Nephron progenitor cell (in vitro differentiated cells): ENCODE measurements at regions not wholly inside any gene's neighbourhood (a gene's known extent, or its start where the extent isn't known, plus 50 kb on each side); places are given as distances from the start of the nearest gene placed in this dataset.

Experiments used
- DNase-seq: peaks from one replicate; pipeline ENCODE4 v3.0.0; 2021
- H3K27ac Mint-ChIP-seq: 2 replicates; pipeline ENCODE4 v1.8.0; 2021; ENCODE audit warnings: mild to moderate bottlenecking, moderate library complexity, mixed read lengths
- H3K27me3 Mint-ChIP-seq: 2 replicates; pipeline ENCODE4 v1.8.0; 2021; ENCODE audit warnings: mild to moderate bottlenecking, low read depth, mixed read lengths; ENCODE audit not compliant: poor library complexity
- H3K36me3 Mint-ChIP-seq: 2 replicates; pipeline ENCODE4 v1.8.0; 2021; ENCODE audit warnings: low read depth, mixed read lengths
- H3K4me1 Mint-ChIP-seq: 2 replicates; pipeline ENCODE4 v1.8.0; 2021; ENCODE audit warnings: mixed read lengths
- H3K4me3 Mint-ChIP-seq: 2 replicates; pipeline ENCODE4 v1.8.0; 2021; ENCODE audit warnings: mild to moderate bottlenecking, moderate library complexity, mixed read lengths
- H3K9me3 Mint-ChIP-seq: 2 replicates; pipeline ENCODE4 v1.8.0; 2021; ENCODE audit warnings: mild to moderate bottlenecking, moderate library complexity, mixed read lengths
- TF ChIP-seq, protein P1 (sequence below): fragments of 200-600 bp; sonication (generic); IDR thresholded peaks from 2 replicates; pipeline ENCODE4 v1.5.0; 2021; ENCODE audit warnings: antibody characterized with exemption

DNA sequence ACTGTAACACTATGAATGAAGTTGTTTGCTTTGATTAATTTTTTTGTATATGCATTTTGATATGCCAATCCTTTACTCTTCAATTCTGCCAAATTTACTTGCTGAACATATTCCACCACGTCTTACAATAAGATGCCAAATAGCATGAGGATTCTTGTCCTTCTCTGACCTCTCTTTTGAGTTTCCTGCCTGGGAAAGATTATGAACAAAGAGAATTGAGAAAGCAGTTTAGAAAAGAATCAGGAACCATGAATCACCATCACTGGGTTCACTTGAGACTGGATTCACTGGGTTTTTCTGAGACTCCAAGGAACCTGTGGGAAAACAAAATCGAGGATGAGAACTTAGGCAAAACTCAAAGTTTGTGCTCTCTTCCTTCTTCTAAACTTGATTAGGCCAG lies 256.5 kb downstream of the CETN3 start:
- TF ChIP-seq, protein P1, sequence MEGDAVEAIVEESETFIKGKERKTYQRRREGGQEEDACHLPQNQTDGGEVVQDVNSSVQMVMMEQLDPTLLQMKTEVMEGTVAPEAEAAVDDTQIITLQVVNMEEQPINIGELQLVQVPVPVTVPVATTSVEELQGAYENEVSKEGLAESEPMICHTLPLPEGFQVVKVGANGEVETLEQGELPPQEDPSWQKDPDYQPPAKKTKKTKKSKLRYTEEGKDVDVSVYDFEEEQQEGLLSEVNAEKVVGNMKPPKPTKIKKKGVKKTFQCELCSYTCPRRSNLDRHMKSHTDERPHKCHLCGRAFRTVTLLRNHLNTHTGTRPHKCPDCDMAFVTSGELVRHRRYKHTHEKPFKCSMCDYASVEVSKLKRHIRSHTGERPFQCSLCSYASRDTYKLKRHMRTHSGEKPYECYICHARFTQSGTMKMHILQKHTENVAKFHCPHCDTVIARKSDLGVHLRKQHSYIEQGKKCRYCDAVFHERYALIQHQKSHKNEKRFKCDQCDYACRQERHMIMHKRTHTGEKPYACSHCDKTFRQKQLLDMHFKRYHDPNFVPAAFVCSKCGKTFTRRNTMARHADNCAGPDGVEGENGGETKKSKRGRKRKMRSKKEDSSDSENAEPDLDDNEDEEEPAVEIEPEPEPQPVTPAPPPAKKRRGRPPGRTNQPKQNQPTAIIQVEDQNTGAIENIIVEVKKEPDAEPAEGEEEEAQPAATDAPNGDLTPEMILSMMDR = no peak
- Mint-ChIP-seq H3K27me3 (no peaks in the 10 kb centered on the region), H3K27ac (no peak overlapping the region), H3K36me3 (peaks cover 7% of the 10 kb centered on the region), H3K9me3 (peaks cover 28% of the 10 kb centered on the region), H3K4me3 (no peak overlapping the region), H3K4me1 (no peaks in the 10 kb centered on the region)
- DNase-seq = no peak

DNA sequence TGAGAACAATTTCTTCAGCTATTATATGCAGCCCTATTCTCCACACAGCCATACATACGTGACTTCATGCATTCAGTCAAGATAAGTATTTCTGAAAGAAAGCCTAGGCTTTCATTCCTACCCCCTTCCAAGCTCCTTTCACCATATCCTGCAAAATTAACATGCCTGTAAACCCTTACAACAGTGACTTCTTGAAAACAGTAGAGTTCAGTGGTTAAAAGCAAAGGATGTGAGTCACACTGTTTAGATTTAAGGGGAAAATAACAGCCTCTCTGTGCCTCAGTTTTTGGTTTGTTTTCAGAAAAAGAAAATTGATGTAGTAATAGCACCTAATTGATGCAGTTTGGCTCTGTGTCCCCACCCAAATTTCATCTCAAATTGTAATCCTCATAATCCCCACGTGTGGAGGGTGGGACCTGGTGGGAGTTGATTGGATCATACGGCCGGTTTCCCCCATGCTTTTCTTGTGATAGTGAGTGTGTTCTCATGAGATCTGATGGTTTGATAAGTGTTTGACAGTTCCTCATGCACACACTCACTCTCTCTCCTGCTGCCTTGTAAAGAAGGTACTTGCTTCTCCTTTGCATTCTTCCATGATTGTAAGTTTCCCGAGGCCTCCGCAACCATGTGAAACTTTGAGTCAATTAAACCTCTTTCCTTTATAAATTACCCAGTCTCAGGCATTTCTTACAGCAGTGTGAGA lies 264.8 kb downstream of the CETN3 start:
- TF ChIP-seq, protein P1 = no peak
- H3K9me3 Mint-ChIP-seq = peaks cover 16% of the 10 kb centered on the region
- H3K36me3 Mint-ChIP-seq = peaks cover 14% of the 10 kb centered on the region
- no peak for DNase-seq
- H3K27me3 Mint-ChIP-seq = peaks cover 4% of the 10 kb centered on the region
- no peaks in the 10 kb centered on the region for H3K4me1 Mint-ChIP-seq
- H3K4me3 Mint-ChIP-seq = no peak overlapping the region
- no peak overlapping the region for H3K27ac Mint-ChIP-seq

DNA sequence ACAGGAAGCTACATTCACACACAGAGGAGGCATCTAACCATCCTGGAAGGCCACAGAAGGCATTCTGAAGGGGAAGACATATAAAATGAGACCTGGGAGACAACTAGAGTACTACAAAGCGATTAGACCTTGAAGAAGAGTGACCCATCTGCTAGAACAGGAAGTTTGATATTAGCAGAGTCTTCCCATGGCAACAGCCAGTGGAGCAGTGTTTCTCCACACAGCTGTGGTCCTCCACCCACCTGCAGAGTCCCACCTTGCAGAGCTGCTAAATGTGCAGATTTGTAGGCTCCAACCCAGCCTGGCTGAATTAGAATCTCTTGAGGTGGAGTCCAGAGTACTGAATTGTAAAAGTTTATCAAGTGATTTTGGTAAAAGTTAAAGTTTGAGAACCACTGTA lies 267.0 kb downstream of the CETN3 start:
- DNase-seq = no peak
- H3K9me3 Mint-ChIP-seq = peaks cover 4% of the 10 kb centered on the region
- TF ChIP-seq, protein P1 = no peak
- peaks cover 8% of the 10 kb centered on the region for H3K36me3 Mint-ChIP-seq
- no peak overlapping the region for H3K4me3 Mint-ChIP-seq
- no peak overlapping the region for H3K27ac Mint-ChIP-seq
- peaks cover 1% of the 10 kb centered on the region for H3K27me3 Mint-ChIP-seq
- no peaks in the 10 kb centered on the region for H3K4me1 Mint-ChIP-seq

DNA sequence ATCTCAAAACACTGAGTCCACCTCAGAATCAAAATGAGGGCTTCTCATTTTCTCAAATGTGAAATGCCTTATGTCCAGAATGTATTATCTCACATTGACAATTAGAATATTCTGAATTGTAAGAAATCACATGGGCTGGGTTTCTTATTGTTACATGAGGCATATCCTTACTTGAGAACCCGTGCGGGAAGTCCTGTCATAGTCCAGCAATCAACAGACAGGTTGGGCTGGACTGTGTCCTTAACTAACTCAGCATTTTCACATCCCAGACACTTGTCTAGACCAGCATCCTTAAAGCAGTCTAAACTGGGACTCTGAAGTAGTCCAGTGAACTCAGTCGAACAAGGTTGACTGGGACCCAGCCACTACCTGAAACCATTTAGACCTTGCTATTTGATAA lies 267.6 kb downstream of the CETN3 start:
- Mint-ChIP-seq H3K36me3 (peaks cover 5% of the 10 kb centered on the region), H3K27ac (no peak overlapping the region), H3K4me3 (no peak overlapping the region), H3K4me1 (no peaks in the 10 kb centered on the region), H3K27me3 (no peaks in the 10 kb centered on the region), H3K9me3 (peaks cover 4% of the 10 kb centered on the region)
- DNase-seq = no peak
- TF ChIP-seq, protein P1 = no peak

DNA sequence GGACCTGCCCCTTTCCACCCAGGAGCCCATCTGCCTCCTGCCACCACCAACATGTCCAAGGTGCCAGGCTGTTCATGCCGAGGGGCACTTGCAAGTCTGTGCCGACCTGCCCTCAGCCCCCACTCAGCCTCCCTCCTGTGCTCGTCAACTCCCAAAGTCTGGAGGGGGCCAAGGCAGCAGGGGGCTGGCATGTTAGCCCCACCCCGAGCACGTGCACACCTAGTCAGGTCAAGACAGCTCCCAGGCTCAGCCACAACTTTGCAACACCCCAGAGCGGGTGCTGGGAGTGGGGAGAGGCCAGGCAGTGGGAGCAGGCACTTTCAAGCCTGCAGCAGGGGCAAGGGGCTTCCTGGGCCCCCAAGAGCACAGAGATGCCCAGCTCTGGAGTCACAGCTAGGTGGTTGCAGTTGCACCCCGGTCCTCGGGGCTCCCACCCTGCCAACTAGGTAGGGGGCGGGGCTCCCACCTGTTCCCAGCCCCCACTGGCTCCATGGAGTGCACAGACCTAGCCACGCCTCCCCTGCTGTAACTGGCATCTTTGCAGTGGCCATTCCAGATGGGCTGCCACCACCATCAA lies 272.5 kb downstream of the CETN3 start:
- H3K4me1 Mint-ChIP-seq = peaks cover 11% of the 10 kb centered on the region
- DNase-seq = no peak
- no peaks in the 10 kb centered on the region for H3K36me3 Mint-ChIP-seq
- no peak overlapping the region for H3K27ac Mint-ChIP-seq
- no peaks in the 10 kb centered on the region for H3K27me3 Mint-ChIP-seq
- TF ChIP-seq, protein P1 = no peak
- H3K4me3 Mint-ChIP-seq = no peak overlapping the region
- no peaks in the 10 kb centered on the region for H3K9me3 Mint-ChIP-seq
